Left renal cortex interstitium (tissue), 4 donors: ENCODE measurements at regions not wholly inside any gene's neighbourhood (a gene's known extent, or its start where the extent isn't known, plus 50 kb on each side); places are given as distances from the start of the nearest gene placed in this dataset.

ENCODE experiments used
- DNase-seq, 4 donors: peaks; one replicate each; pipeline ENCODE4 v3.0.0-alpha.2; 2013; ENCODE audit warnings: low read depth in 4 of 4, low spot score in 2 of 4, missing footprints in 1 of 4

- no peak for DNase-seq
Observed at GRCh38 chrX:20481632-20482031, 214.9 kb upstream of the RPS6KA3 start.

DNA sequence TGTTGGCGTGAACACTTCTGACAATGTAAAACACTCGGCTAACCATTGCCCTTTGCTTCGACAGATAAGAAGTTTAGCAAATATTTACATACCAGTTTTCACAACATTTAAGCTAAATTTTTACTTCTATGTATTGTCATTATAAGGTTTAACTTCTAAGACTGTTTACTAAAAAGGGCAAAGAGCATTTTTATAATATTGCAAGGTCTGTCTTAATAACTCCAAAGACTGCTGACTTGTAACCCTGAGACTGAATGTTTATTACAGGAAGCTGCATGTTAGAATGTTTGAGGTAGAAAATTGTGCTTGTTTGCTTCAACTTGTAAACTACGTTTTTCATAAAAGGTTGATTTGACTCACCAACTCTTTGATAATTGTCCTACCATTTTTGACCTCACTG is 213.2 kb upstream of the RPS6KA3 start:
- no peak for DNase-seq

GRCh38 chrX:20479048-20479447 is 212.3 kb upstream of the RPS6KA3 start:
- no peak for DNase-seq

- DNase-seq = no peak
Observed at GRCh38 chrX:20477836-20478524, 211.3 kb upstream of the RPS6KA3 start.

GRCh38 chrX:20477219-20477618 is 210.5 kb upstream of the RPS6KA3 start:
- DNase-seq = no peak

- DNase-seq = no peak
Observed at GRCh38 chrX:20472620-20473258, 206.0 kb upstream of the RPS6KA3 start.

DNA sequence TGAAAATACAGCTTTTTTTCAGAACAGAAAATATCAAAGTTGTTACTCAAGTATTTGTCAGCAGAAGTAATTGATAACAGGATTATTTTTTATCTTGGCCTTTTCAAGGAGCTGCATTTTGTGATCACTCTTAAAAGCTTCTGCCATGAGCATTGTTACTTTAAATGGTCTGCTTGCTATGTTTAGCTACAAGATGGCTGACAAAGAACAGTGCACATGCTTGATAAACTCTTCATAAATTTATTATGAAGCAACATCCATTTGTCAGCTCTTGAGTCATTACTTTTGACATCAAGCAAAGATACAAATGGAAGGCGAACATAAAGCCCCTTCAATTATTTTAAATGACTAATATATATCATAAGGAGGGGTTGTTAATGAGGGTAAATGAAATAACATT is 205.4 kb upstream of the RPS6KA3 start:
- no peak for DNase-seq

- DNase-seq = no peak
Observed at GRCh38 chrX:20471483-20471882, 204.8 kb upstream of the RPS6KA3 start.

DNA sequence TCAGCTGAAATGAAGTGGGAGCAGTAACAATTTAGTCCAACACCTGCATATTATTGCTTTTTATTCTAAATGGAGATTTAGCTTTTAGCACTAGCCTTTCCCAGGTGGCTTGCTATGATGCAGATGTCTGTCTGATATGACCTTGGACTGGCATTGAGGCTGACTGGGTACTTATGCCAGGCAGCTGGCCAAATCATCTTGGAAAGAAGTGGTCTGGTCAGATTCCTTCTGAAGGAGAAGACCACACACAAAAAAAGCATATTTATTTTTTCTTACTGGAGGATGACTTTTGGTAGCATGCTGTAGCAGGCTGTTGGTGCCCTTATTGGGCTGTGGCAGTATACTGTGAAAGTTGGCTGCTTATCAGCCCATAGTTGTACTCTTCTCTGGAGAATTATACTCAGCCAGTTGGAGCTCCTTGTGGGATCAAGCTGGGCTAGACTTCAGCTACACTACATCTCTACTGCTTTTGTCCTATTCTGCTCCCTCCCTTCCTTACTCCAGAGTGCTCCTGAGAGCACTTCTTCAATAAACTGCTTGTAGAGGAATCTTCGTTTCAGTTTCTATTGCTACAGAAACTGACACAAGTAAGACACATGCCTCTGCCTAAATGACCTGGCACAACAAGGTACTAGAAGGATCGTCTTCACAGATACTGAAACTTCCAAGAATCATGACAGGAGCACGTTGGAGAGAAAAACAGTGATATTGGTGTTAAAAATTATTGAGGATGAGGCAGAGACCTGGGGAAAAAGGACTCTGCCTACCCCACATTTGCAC is 196.8 kb upstream of the RPS6KA3 start:
- no peak for DNase-seq

DNA sequence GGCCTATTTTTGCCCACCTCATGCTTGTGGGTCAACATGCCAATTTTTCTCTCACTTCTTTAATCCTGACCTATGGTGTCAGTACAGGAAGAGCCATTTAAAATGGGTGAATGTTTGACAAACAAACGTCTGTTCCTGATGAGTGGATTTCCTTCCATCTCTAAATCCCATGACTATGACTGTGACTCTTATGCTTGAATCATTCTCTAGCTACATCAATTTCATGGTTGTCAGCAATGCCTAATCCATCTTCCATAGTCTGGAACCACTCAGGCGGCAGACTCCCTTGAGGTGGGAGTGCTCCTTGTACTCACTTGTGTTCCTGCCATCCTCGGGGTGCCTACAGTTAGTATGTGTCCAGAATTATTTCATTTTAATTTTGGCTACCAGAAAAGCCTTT is 194.9 kb upstream of the RPS6KA3 start:
- no peak for DNase-seq

- DNase-seq = no peak
Observed at GRCh38 chrX:20461002-20461401, 194.3 kb upstream of the RPS6KA3 start.

DNA sequence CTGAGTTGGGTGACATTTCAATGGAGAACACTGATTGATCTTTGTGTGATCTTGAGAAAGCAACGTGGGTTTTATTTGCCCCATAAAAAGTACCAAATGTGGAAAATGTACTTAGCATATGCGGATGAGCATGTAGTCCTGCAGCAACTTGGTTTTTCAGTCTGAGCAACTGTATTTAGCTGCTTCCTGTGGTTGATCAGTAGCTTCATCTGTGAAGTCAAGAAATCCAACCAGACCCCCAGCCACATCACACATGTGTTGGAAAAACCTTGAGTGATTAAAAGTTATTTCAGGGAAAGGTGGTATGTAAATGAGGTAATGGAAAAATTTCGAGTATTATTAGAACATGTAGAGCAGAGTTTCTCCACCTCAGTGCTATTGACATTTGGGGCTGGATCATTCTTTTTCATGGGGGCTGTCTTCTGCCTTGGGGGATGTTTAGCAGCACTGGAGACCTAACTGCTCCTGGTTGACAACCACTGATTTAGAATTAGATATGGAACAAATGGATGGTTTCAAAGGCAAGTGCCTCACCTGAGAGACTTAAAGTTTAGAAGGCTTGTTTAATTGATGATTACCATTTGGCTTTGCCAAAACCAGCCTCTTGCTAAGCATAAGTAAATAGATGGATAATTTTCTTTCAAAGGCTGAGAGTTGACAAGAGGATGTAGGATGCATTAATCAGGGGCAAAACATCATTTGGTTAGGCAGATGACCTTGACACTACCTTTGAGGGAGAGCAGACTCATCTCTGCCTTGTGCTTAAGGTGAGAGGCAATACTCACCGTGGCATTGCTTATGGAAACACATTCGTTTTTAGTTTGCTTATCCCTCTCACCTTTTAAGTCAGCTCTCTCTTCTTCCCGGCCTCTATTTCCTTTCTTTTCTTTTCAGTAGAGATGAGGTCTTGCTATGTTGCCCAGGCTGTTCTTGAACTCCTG is 193.0 kb upstream of the RPS6KA3 start:
- DNase-seq = no peak

- DNase-seq = no peak
Observed at GRCh38 chrX:20456971-20457370, 190.3 kb upstream of the RPS6KA3 start.

- no peak for DNase-seq
Observed at GRCh38 chrX:20455001-20455400, 188.3 kb upstream of the RPS6KA3 start.

DNA sequence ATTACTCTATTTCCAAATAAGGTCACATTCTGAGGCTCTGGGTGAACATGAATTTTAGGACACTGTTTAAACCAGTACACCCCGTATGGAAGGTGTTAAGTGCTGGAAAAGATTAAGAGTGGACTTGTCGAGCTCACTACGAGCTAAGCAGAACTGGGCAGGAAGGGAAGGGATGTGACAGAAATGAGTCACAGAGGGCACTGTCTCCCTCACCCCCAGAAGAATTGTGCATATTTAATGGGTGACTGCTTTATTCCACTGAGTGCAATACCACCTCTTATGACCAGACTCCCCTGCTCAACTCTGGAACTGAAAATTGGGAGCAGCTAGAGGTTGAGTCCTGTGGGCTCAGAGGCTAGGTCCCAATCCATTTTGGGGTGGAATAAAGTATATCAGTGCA is 187.4 kb upstream of the RPS6KA3 start:
- no peak for DNase-seq

DNA sequence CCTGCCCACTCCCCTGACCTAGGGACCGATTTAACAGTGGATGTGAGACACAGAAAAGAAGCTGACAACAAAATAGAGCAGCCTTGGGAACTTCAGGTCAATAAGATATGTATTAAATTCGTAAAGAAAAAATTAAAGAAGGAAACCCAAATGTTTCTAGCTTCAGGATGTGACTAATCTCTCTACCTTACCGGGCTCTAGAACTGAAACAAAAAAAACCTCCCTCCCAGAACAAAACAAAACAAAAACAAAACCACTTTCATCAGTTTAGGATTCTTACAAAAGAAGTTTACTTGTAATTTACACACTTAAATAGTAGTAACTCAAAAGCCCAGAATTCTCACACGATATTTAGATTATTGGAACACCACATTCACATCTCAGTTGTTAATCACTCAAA is 185.8 kb upstream of the RPS6KA3 start:
- no peak for DNase-seq

DNA sequence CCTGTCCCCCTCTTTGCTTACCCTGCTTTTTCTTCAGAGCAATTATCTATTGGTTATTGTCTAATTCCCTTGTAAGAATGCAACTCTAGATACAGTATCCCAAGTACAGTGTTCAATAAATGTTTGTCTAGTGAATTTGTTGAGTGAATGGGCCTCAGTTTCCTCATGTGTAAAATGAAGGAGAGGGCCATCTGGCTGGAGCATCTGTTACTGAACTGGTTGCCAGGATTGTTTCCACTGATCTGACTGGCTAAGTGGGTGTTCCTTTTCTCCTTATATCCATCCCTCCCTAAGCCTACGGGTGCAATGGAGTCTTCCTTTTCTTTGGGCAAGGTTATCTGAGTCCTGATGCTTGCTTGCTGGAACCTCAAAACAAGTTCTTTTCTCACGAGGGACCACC is 185.2 kb upstream of the RPS6KA3 start:
- DNase-seq = no peak

DNA sequence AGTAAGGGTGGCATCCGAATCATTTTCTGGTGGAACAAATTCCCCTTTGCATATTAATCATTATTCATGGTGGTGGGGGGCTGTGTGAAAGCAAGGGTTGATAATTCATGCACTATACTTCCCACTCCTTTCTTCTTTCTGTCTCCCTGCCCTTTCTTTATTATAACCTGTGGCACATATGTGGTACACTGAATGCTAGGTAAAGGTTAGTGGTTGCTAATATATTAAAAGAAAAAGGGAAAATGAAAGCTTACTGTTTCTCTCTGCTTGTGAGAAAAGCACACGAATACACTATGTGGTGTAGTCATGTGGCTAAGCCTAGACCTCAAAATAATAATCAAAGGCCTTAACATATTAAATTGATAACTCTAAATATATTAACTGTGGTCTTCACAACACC is 178.4 kb upstream of the RPS6KA3 start:
- no peak for DNase-seq

- DNase-seq = peak in 3 of 4 donors; percentile 8 to 24 (median 13)
Observed at GRCh38 chrX:20442597-20442996, 175.9 kb upstream of the RPS6KA3 start.

GRCh38 chrX:20441123-20441522 is 174.4 kb upstream of the RPS6KA3 start:
- no peak for DNase-seq
